ENCODE measurements at regions not wholly inside any gene's neighbourhood (a gene's known extent, or its start where the extent isn't known, plus 50 kb on each side); places are given as distances from the start of the nearest gene placed in this dataset.
A peak's percentile ranks its signal among the peaks of the same experiment; 100 is the strongest.

GRCh38 chr7:84454174-84454959 lies 259.8 kb upstream of the SEMA3A start:
- Mint-ChIP-seq H3K36me3 (ENCODE audit: low read depth) (no peaks in the 10 kb centered on the region; the same call in 1 of the 2 replicates), H3K27me3 (ENCODE audit: insufficient read depth) (no peaks in the 10 kb centered on the region), H3K9me3 (no peaks in the 10 kb centered on the region), H3K27ac (no peak overlapping the region), H3K4me1 (ENCODE audit: low read depth) (peaks cover 23% of the 10 kb centered on the region; the same call in 1 of the 2 replicates), H3K4me3 (no peak overlapping the region)
- DNase-seq, result no peak
- peak; percentile 73 for TF ChIP-seq CTCF (IDR thresholded peaks at IDR 0.05)

- no peak overlapping the region for H3K4me3 Mint-ChIP-seq
- H3K36me3 Mint-ChIP-seq (ENCODE audit: low read depth), result no peaks in the 10 kb centered on the region; the same call in 1 of the 2 replicates
- H3K27me3 Mint-ChIP-seq (ENCODE audit: insufficient read depth), result no peaks in the 10 kb centered on the region; the same call in 1 of the 2 replicates
- peaks cover 23% of the 10 kb centered on the region; the same call in 1 of the 2 replicates for H3K4me1 Mint-ChIP-seq (ENCODE audit: low read depth)
- no peak for DNase-seq
- H3K27ac Mint-ChIP-seq, result no peak overlapping the region
- no peaks in the 10 kb centered on the region for H3K9me3 Mint-ChIP-seq
- no peak for TF ChIP-seq CTCF (IDR thresholded peaks at IDR 0.05)
Observed at GRCh38 chr7:84452618-84453017, 258.0 kb upstream of the SEMA3A start.

- H3K9me3 Mint-ChIP-seq, result no peaks in the 10 kb centered on the region
- no peak for TF ChIP-seq CTCF (IDR thresholded peaks at IDR 0.05)
- peaks cover 19% of the 10 kb centered on the region; the same call in 1 of the 2 replicates for H3K4me1 Mint-ChIP-seq (ENCODE audit: low read depth)
- H3K4me3 Mint-ChIP-seq, result no peak overlapping the region
- no peaks in the 10 kb centered on the region; the same call in 1 of the 2 replicates for H3K27me3 Mint-ChIP-seq (ENCODE audit: insufficient read depth)
- H3K27ac Mint-ChIP-seq, result no peak overlapping the region
- no peak for DNase-seq
- H3K36me3 Mint-ChIP-seq (ENCODE audit: low read depth), result peaks cover 6% of the 10 kb centered on the region
Observed at GRCh38 chr7:84450772-84451171, 256.2 kb upstream of the SEMA3A start.

GRCh38 chr7:84447636-84448293 lies 253.2 kb upstream of the SEMA3A start:
- H3K27ac Mint-ChIP-seq, result no peak overlapping the region
- H3K27me3 Mint-ChIP-seq (ENCODE audit: insufficient read depth), result no peaks in the 10 kb centered on the region; the same call in 1 of the 2 replicates
- peaks cover 11% of the 10 kb centered on the region for H3K36me3 Mint-ChIP-seq (ENCODE audit: low read depth)
- peaks cover 19% of the 10 kb centered on the region for H3K4me1 Mint-ChIP-seq (ENCODE audit: low read depth)
- H3K9me3 Mint-ChIP-seq, result peaks cover 5% of the 10 kb centered on the region; the same call in 1 of the 2 replicates
- no peak overlapping the region for H3K4me3 Mint-ChIP-seq
- no peak for TF ChIP-seq CTCF (IDR thresholded peaks at IDR 0.05)
- no peak for DNase-seq

- Mint-ChIP-seq H3K9me3 (peaks cover 5% of the 10 kb centered on the region; the same call in 1 of the 2 replicates), H3K27ac (no peak overlapping the region), H3K4me1 (ENCODE audit: low read depth) (peaks cover 26% of the 10 kb centered on the region), H3K27me3 (ENCODE audit: insufficient read depth) (no peaks in the 10 kb centered on the region; the same call in 1 of the 2 replicates), H3K36me3 (ENCODE audit: low read depth) (peaks cover 11% of the 10 kb centered on the region; the same call in 1 of the 2 replicates), H3K4me3 (no peak overlapping the region)
- DNase-seq, result no peak
- no peak for TF ChIP-seq CTCF (IDR thresholded peaks at IDR 0.05)
Observed at GRCh38 chr7:84446991-84447480, 252.4 kb upstream of the SEMA3A start.

Data from HFFc6 (cell line).